Adrenal gland (tissue), 9 donors: ENCODE measurements at regions not wholly inside any gene's neighbourhood (a gene's known extent, or its start where the extent isn't known, plus 50 kb on each side); places are given as distances from the start of the nearest gene placed in this dataset.

Experiments used
- DNase-seq, 7 donors: peaks; one replicate each; pipeline ENCODE4 v3.0.0-alpha.2; 2019 to 2020
- H3K27ac ChIP-seq, 5 donors: fragments of 200-600 bp; sonication (generic) in 4 of 5; 1 replicate in 3 of 5; 2 replicates in 2 of 5; pipeline versions ENCODE4 v1.5.1 to v1.8.0; 2016 to 2020; ENCODE audit warnings: mild to moderate bottlenecking in 1 of 5
- H3K27me3 ChIP-seq: fragments of 200-600 bp; 2 replicates; pipeline ENCODE4 v1.8.0; 2021
- H3K36me3 ChIP-seq, 2 donors: fragments of 200-600 bp; replicated peaks in 1 of 2; 1 replicate in 1 of 2; 2 replicates in 1 of 2; pipeline versions ENCODE4 v1.5.1 to v1.8.0; 2018 to 2022
- H3K4me1 ChIP-seq, 2 donors: fragments of 200-600 bp; replicated peaks in 1 of 2; 1 replicate in 1 of 2; 2 replicates in 1 of 2; pipeline versions ENCODE4 v1.5.1 to v1.8.0; 2018 to 2021
- H3K4me3 ChIP-seq, 4 donors: fragments of 200-600 bp; sonication (generic) in 3 of 4; one replicate each; pipeline ENCODE4 v1.5.1; 2016 to 2018
- H3K9me3 ChIP-seq, 3 donors: fragments of 200-600 bp; sonication (generic) in 1 of 3; replicated peaks in 1 of 3; 1 replicate in 2 of 3; 2 replicates in 1 of 3; pipeline versions ENCODE4 v1.5.1 to v1.8.0; 2016 to 2021
- CTCF ChIP-seq, 6 experiments: fragments of 450-650 bp in 4 of 6; fragments of 200-600 bp in 2 of 6; sonication (generic) in 1 of 6; IDR thresholded peaks; 1 replicate in 5 of 6; 2 replicates in 1 of 6; pipeline versions ENCODE4 v1.5.1 to v1.8.0; 2016 to 2021; ENCODE audit warnings: antibody characterized with exemption in 6 of 6, mild to moderate bottlenecking in 2 of 6, moderate library complexity in 1 of 6
- POLR2A ChIP-seq, 2 donors: fragments of 450-650 bp; IDR thresholded peaks; one replicate each; pipeline ENCODE4 v1.6.1; 2017; ENCODE audit warnings: antibody characterized with exemption in 2 of 2, mild to moderate bottlenecking in 2 of 2, moderate library complexity in 1 of 2
- WGBS, 4 donors: extraction: QIAGEN DNeasy Blood & Tissue Kit in 2 of 4; methylation state at CpG; one replicate each; pipeline versions ENCODE4 v1.1.5 to v1.1.7; 2013 to 2017; 5-methylcytosine and 5-hydroxymethylcytosine counted together
- intact Hi-C, 2 donors: fragments of 100-400 bp; cut with DNase I; formaldehyde crosslinking; loops; one replicate each; pipeline versions ENCODE4 v1.14.1 to v1.15.0; 2022 to 2023
- donor health status: healthy with polysubstance abuse.
- donor health status: Bipolar disorder and iron deficiency.
- donor health status: DM: yes; HTN: yes; CAD: no.
- donor health status: DM: no; HTN: no; CAD: no.
- donor health status: DM: no; HTN: no; CAD: no.

DNA sequence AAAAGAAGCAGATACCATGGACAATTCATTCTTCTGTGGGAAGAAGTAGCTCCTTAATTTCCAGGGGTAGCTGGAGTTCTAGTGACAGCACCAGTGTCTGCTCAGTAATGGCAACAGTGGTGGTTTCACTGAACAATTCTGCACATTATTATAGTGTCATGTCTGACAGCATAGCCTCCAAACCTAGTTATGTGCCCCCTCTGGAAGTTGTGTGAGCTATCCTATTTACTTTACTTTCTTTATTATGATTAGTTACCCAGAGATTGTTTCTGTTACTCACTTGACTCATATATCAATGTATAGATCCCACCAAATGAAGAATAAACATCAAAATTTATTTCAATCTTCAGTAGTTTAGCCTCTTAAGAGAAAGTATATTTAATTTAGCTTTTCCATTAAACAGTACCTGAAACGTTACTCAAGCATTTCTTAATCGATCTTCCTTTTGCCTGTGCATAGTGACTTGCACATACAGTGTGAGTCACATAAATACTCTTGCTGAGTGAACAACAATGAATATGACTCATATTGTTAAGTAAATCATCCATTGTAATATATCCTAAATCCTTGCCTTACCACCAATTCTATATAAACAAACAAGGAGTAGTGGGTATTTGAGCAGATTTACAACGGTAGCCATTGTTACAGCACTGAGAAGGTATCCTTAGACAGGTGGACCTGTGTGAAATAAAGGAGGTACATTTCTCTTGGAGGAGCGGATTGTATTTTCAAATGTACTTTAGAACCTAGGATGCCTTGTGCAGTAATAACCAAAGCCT, 534.7 kb downstream of the ANKRD50 start:
- Histone ChIP-seq H3K27ac (no peak overlapping the region), H3K4me1 (no peaks in the 10 kb centered on the region), H3K4me3 (no peak overlapping the region), H3K27me3 (no peaks in the 10 kb centered on the region), H3K9me3 (no peaks in the 10 kb centered on the region), H3K36me3 (no peaks in the 10 kb centered on the region)
- no peak for DNase-seq
- TF ChIP-seq CTCF (IDR thresholded peaks at IDR 0.05) (no peak), POLR2A (IDR thresholded peaks at IDR 0.05) (no peak)
- WGBS, 4 donors: 81 to 89% (median 87%) methylated on average over 4 of the region's 4 CpGs
- intact Hi-C loops: no loop called here

DNA sequence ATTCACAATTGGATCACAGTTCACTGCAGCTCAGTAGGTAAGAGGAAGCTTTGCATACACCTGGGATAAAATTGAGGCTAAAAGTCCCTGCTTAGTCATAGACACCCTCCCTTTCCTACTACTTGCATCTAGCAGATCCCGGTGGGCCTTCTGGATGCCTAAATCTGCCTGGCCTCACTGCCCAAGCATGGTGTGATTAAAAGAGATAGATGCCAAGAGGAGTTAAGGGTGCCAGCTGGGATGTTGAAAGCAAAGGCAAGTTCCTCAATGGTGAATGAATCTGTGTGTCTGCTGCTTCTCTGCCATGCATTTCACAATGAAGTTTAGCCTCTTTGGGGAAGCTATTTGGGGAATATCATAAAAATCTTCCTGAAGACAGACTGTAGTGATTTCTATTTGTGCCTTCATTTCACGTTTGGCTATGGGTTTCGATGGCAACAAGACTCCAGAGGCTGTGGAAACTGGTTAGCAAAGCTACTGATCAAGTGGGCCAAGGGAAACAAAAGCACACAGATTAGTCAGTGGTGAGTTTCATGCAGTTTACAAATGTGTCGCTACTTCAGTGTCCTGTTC, 534.0 kb downstream of the ANKRD50 start:
- WGBS, 4 donors: 82 to 92% (median 84%) methylated on average over 4 of the region's 4 CpGs
- H3K4me1 ChIP-seq: no peaks in the 10 kb centered on the region
- no peak overlapping the region for H3K27ac ChIP-seq
- no peak overlapping the region for H3K4me3 ChIP-seq
- H3K36me3 ChIP-seq: no peaks in the 10 kb centered on the region
- TF ChIP-seq POLR2A (IDR thresholded peaks at IDR 0.05) (no peak), CTCF (IDR thresholded peaks at IDR 0.05) (no peak)
- intact Hi-C loops: no loop called here
- no peaks in the 10 kb centered on the region for H3K9me3 ChIP-seq
- DNase-seq: no peak
- H3K27me3 ChIP-seq: no peaks in the 10 kb centered on the region

DNA sequence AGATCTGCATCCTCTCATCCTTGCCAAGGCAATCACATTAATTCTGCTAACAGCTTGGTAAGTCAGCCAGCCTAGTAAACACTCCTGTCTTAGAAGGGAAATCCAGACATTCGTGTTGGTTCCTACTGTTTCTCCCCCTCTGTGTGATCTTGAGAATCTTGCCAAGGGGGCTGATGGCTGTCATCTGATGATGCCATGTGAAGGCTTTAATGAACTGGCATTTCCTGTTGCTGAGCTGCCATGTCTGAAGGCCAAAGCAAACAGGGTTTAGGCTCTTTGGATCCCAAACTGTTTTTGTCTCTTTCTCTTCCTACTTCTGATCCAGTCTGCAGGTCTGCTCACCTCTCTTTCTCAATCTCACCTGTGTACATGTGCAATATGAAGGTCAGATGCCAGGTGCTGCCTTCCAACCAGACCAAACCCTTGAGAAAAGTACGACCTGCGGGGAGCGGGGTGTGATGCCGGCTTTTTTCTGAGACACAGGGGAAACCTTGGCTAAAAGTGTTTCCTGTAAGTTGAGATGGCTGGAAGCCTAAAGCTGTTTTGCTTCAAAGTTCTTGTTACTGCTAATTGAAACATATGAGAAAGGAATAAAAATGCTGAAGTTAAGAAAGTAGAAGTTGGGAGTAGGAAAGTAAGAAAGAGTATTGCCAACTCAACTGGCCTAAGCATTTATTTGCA, 532.9 kb downstream of the ANKRD50 start:
- TF ChIP-seq POLR2A (IDR thresholded peaks at IDR 0.05): no peak
- no peak for TF ChIP-seq CTCF (IDR thresholded peaks at IDR 0.05)
- 45 to 53% (median 46%) methylated on average over 5 of the region's 5 CpGs for WGBS, 4 donors
- Histone ChIP-seq H3K4me1 (no peaks in the 10 kb centered on the region), H3K36me3 (no peaks in the 10 kb centered on the region), H3K4me3 (no peak overlapping the region), H3K27me3 (no peaks in the 10 kb centered on the region), H3K27ac (no peak overlapping the region), H3K9me3 (no peaks in the 10 kb centered on the region)
- intact Hi-C loops: no loop called here
- DNase-seq: no peak

DNA sequence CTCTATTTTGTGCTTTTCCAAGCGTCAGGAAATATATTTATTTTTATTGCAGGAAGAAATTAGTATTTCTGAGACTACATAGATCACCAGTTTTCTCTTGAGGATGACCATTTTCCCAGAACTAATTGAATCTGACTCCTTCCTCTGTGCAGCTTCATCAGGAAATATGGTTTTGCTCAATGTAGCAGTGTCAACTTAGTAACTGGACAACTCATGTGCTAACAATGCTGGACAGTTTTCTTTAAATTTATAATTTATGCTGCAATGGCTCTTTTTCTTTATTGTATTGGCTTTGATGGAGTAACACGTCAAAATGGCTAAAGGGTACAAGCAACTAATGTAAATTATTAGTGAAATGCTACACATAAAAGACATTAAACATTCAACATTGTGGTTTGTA, 531.5 kb downstream of the ANKRD50 start:
- H3K27me3 ChIP-seq: no peaks in the 10 kb centered on the region
- H3K4me1 ChIP-seq: no peaks in the 10 kb centered on the region
- TF ChIP-seq CTCF (IDR thresholded peaks at IDR 0.05): no peak
- TF ChIP-seq POLR2A (IDR thresholded peaks at IDR 0.05): no peak
- no peaks in the 10 kb centered on the region for H3K9me3 ChIP-seq
- no peak overlapping the region for H3K27ac ChIP-seq
- WGBS, 4 donors: 67 to 78% (median 74%) methylated on average over 2 of the region's 2 CpGs
- DNase-seq: no peak
- intact Hi-C loops: no loop called here
- no peaks in the 10 kb centered on the region for H3K36me3 ChIP-seq
- H3K4me3 ChIP-seq: no peak overlapping the region
